ENCODE measurements at regions not wholly inside any gene's neighbourhood (a gene's known extent, or its start where the extent isn't known, plus 50 kb on each side); places are given as distances from the start of the nearest gene placed in this dataset.

DNA sequence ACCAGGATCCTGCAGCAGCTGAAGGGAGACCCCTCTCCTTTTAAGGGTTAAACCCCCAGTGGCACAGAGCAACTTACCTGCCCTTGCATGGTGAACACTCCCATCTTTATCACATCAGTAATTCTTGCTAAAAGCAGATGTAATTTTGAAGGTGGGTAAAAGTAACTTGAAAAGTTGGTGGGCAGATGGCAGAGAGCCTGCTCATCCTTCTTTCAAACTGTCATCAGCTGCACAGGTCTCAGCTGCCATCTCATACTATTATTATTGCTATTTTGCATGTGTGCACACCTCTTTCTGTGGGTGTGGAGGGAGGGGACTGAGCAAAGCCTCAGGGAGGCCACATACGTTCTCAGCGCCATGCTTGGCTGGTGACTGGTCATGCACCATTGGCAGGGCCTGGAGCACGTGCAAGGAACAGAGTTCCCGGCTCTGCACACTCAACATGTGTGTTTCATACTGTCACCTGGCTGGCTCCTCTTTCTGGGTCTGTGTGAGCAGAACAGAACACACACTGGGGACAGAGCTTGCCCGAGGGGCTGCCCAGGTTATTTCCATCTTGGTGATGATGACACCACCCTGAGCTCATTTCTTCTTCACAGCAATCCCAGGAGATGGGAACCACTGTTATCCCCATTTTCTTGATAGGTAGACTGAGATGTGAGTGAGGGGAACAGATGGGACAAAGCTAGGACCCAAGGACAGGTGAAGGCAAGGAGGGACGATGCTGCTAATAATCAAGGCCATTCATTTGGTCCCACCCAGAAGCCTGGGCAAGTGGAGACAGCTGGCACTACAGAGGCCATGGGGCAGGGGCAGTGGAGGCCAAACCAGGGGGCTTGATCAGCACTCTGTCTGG, 95.8 kb upstream of the KLF13 start (continued):
- TF ChIP-seq, protein P1, sequence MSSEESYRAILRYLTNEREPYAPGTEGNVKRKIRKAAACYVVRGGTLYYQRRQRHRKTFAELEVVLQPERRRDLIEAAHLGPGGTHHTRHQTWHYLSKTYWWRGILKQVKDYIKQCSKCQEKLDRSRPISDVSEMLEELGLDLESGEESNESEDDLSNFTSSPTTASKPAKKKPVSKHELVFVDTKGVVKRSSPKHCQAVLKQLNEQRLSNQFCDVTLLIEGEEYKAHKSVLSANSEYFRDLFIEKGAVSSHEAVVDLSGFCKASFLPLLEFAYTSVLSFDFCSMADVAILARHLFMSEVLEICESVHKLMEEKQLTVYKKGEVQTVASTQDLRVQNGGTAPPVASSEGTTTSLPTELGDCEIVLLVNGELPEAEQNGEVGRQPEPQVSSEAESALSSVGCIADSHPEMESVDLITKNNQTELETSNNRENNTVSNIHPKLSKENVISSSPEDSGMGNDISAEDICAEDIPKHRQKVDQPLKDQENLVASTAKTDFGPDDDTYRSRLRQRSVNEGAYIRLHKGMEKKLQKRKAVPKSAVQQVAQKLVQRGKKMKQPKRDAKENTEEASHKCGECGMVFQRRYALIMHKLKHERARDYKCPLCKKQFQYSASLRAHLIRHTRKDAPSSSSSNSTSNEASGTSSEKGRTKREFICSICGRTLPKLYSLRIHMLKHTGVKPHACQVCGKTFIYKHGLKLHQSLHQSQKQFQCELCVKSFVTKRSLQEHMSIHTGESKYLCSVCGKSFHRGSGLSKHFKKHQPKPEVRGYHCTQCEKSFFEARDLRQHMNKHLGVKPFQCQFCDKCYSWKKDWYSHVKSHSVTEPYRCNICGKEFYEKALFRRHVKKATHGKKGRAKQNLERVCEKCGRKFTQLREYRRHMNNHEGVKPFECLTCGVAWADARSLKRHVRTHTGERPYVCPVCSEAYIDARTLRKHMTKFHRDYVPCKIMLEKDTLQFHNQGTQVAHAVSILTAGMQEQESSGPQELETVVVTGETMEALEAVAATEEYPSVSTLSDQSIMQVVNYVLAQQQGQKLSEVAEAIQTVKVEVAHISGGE (CRISPR knock-in tag; IDR thresholded peaks at IDR 0.05): no peak
- TF ChIP-seq CUX1 (IDR thresholded peaks at IDR 0.05; ENCODE audit: insufficient replicate concordance, low read depth, low read length) (peak; percentile 68), ASH2L (IDR thresholded peaks at IDR 0.05; ENCODE audit: borderline replicate concordance, low read depth) (no peak), NRF1 (conservative IDR thresholded peaks at IDR 0.05; ENCODE audit: low read depth, low read length) (no peak), NBN (IDR thresholded peaks at IDR 0.05) (peak; percentile 91; the same call in 1 of the 2 replicates), ZNF384 (IDR thresholded peaks at IDR 0.05; ENCODE audit: borderline replicate concordance, low read depth, low read length) (no peak), SPI1 (IDR thresholded peaks at IDR 0.05; ENCODE audit: borderline replicate concordance, insufficient read depth, low read depth, low read length) (0 out of 2 replicates have a peak, but pooled peaks have one; percentile 1), FOXK2 (IDR thresholded peaks at IDR 0.05) (no peak; the same call in 1 of the 2 replicates), NR2C1 (IDR thresholded peaks at IDR 0.05) (no peak), BCLAF1 (IDR thresholded peaks at IDR 0.05) (no peak), ZNF207 (IDR thresholded peaks at IDR 0.05; ENCODE audit: borderline replicate concordance) (no peak), SRF (IDR thresholded peaks at IDR 0.05; ENCODE audit: low read depth in 2 of 2, low read length in 2 of 2) (no peak)
- TF ChIP-seq, protein P2, sequence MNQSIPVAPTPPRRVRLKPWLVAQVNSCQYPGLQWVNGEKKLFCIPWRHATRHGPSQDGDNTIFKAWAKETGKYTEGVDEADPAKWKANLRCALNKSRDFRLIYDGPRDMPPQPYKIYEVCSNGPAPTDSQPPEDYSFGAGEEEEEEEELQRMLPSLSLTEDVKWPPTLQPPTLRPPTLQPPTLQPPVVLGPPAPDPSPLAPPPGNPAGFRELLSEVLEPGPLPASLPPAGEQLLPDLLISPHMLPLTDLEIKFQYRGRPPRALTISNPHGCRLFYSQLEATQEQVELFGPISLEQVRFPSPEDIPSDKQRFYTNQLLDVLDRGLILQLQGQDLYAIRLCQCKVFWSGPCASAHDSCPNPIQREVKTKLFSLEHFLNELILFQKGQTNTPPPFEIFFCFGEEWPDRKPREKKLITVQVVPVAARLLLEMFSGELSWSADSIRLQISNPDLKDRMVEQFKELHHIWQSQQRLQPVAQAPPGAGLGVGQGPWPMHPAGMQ (IDR thresholded peaks at IDR 0.05; ENCODE audit: borderline replicate concordance): no peak
